Spleen (tissue), 11 donors: ENCODE measurements at regions not wholly inside any gene's neighbourhood (a gene's known extent, or its start where the extent isn't known, plus 50 kb on each side); places are given as distances from the start of the nearest gene placed in this dataset.

Experiments used
- DNase-seq: peaks from one replicate; pipeline ENCODE4 v3.0.0-alpha.2; 2020
- H3K27ac ChIP-seq, 8 donors: fragments of 200-600 bp; sonication (generic) in 7 of 8; 1 replicate in 4 of 8; 2 replicates in 4 of 8; pipeline versions ENCODE4 v1.5.0 to v1.8.0; 2016 to 2021; ENCODE audit warnings: inconsistent platforms in 4 of 8, mild to moderate bottlenecking in 4 of 8, moderate library complexity in 1 of 8
- H3K27me3 ChIP-seq, 7 donors: fragments of 200-600 bp; sonication (generic) in 6 of 7; replicated peaks in 1 of 7; 1 replicate in 4 of 7; 2 replicates in 3 of 7; pipeline versions ENCODE4 v1.5.0 to v1.8.0; 2016 to 2021; ENCODE audit warnings: inconsistent platforms in 3 of 7, mild to moderate bottlenecking in 1 of 7
- H3K36me3 ChIP-seq, 6 donors: fragments of 200-600 bp; sonication (generic) in 5 of 6; 1 replicate in 4 of 6; 2 replicates in 2 of 6; pipeline versions ENCODE4 v1.5.0 to v1.8.0; 2016 to 2021; ENCODE audit warnings: inconsistent platforms in 2 of 6
- H3K4me1 ChIP-seq, 6 donors: fragments of 200-600 bp; sonication (generic) in 5 of 6; 1 replicate in 3 of 6; 2 replicates in 3 of 6; pipeline versions ENCODE4 v1.5.0 to v1.8.0; 2016 to 2021; ENCODE audit warnings: inconsistent platforms in 3 of 6
- H3K4me3 ChIP-seq, 8 donors: fragments of 200-600 bp; sonication (generic) in 7 of 8; 1 replicate in 4 of 8; 2 replicates in 4 of 8; pipeline versions ENCODE4 v1.5.0 to v1.8.0; 2016 to 2021; ENCODE audit warnings: inconsistent platforms in 4 of 8, mild to moderate bottlenecking in 4 of 8, moderate library complexity in 2 of 8
- H3K9me3 ChIP-seq, 8 donors: fragments of 200-600 bp; sonication (generic) in 7 of 8; 1 replicate in 4 of 8; 2 replicates in 4 of 8; pipeline versions ENCODE4 v1.5.0 to v1.8.0; 2016 to 2021; ENCODE audit warnings: inconsistent platforms in 4 of 8
- CTCF ChIP-seq, 11 experiments: fragments of 200-600 bp in 7 of 11; fragments of 450-650 bp in 4 of 11; sonication (generic) in 4 of 11; IDR thresholded peaks in 8 of 11; conservative IDR thresholded peaks in 3 of 11; 1 replicate in 7 of 11; 2 replicates in 4 of 11; pipeline versions ENCODE4 v1.4.0 to v1.8.0; 2016 to 2021; ENCODE audit warnings: antibody characterized with exemption in 11 of 11, inconsistent platforms in 4 of 11, mild to moderate bottlenecking in 1 of 11
- POLR2A ChIP-seq, 3 donors: fragments of 450-650 bp; IDR thresholded peaks; one replicate each; pipeline ENCODE4 v1.5.1; 2017; ENCODE audit warnings: antibody characterized with exemption in 3 of 3, mild to moderate bottlenecking in 1 of 3
- POLR2AphosphoS5 ChIP-seq, 3 donors: sonication (generic); formaldehyde crosslinking; IDR thresholded peaks; one replicate each; pipeline ENCODE4 v1.5.1; 2017; ENCODE audit warnings: antibody characterized with exemption in 3 of 3
- WGBS, 5 donors: extraction: QIAGEN DNeasy Blood & Tissue Kit in 3 of 5; methylation state at CpG; one replicate each; pipeline versions ENCODE4 v1.1.5 to v1.1.7; 2013 to 2018; 5-methylcytosine and 5-hydroxymethylcytosine counted together
- intact Hi-C: fragments of 100-400 bp; cut with DNase I; formaldehyde crosslinking; loops from one replicate; pipeline ENCODE4 v1.15.0; 2023; ENCODE audit warnings: low total_unique reads
- donor health status: healthy with polysubstance abuse.
- donor health status: DM: no; HTN: no; CAD: no; lungs with moderate emphysema.
- donor health status: DM: no; HTN: no; CAD: no.
- donor health status: Bipolar disorder and iron deficiency.
- donor health status: healthy.
- donor health status: DM: no; HTN: no; CAD: no.
- donor health status: DM: yes; HTN: yes; CAD: no.

GRCh38 chr21:41032541-41032940, 135.4 kb upstream of the BACE2 start:
- H3K9me3 ChIP-seq = no peaks in the 10 kb centered on the region
- WGBS, 5 donors = 77 to 83% (median 78%) methylated on average over 1 of the region's 1 CpG
- intact Hi-C loops = no loop called here
- H3K4me1 ChIP-seq = no peaks in the 10 kb centered on the region
- H3K36me3 ChIP-seq = no peaks in the 10 kb centered on the region
- TF ChIP-seq POLR2A (IDR thresholded peaks at IDR 0.05) (no peak), POLR2AphosphoS5 (IDR thresholded peaks at IDR 0.05) (no peak), CTCF (IDR thresholded peaks at IDR 0.05 in 8 of 11, conservative IDR thresholded peaks at IDR 0.05 in 3 of 11) (no peak)
- no peak overlapping the region for H3K27ac ChIP-seq
- H3K4me3 ChIP-seq = no peak overlapping the region
- peaks cover 0 to 15% (median 0%) of the 10 kb centered on the region in 7 donors for H3K27me3 ChIP-seq
- DNase-seq = no peak

- H3K27me3 ChIP-seq = peaks cover 0 to 10% (median 0%) of the 10 kb centered on the region in 7 donors
- no peaks in the 10 kb centered on the region for H3K9me3 ChIP-seq
- TF ChIP-seq POLR2AphosphoS5 (IDR thresholded peaks at IDR 0.05) (no peak), CTCF (IDR thresholded peaks at IDR 0.05 in 8 of 11, conservative IDR thresholded peaks at IDR 0.05 in 3 of 11) (no peak), POLR2A (IDR thresholded peaks at IDR 0.05) (no peak)
- no peak for DNase-seq
- no peak overlapping the region for H3K27ac ChIP-seq
- H3K36me3 ChIP-seq = no peaks in the 10 kb centered on the region
- intact Hi-C loops = no loop called here
- H3K4me1 ChIP-seq = no peaks in the 10 kb centered on the region
- WGBS, 5 donors = 78 to 90% (median 89%) methylated on average over 6 of the region's 6 CpGs
- no peak overlapping the region for H3K4me3 ChIP-seq
Observed at GRCh38 chr21:41037212-41037611, 130.7 kb upstream of the BACE2 start.

GRCh38 chr21:41037936-41038335, 130.0 kb upstream of the BACE2 start:
- Histone ChIP-seq H3K4me3 (no peak overlapping the region), H3K9me3 (no peaks in the 10 kb centered on the region), H3K4me1 (no peaks in the 10 kb centered on the region), H3K27ac (no peak overlapping the region), H3K27me3 (peaks cover 0 to 3% (median 0%) of the 10 kb centered on the region in 7 donors), H3K36me3 (no peaks in the 10 kb centered on the region)
- no peak for TF ChIP-seq CTCF (IDR thresholded peaks at IDR 0.05 in 8 of 11, conservative IDR thresholded peaks at IDR 0.05 in 3 of 11)
- intact Hi-C loops = no loop called here
- 91 to 96% (median 94%) methylated on average over 1 of the region's 1 CpG for WGBS, 5 donors
- no peak for DNase-seq

- WGBS, 5 donors = 50 to 80% (median 63%) methylated on average over 2 of the region's 2 CpGs
- intact Hi-C loops = no loop called here
- H3K27me3 ChIP-seq = peaks cover 0 to 8% (median 0%) of the 10 kb centered on the region in 7 donors
- no peak overlapping the region for H3K27ac ChIP-seq
- H3K4me1 ChIP-seq = no peaks in the 10 kb centered on the region
- TF ChIP-seq CTCF (IDR thresholded peaks at IDR 0.05 in 8 of 11, conservative IDR thresholded peaks at IDR 0.05 in 3 of 11) (no peak), POLR2A (IDR thresholded peaks at IDR 0.05) (no peak), POLR2AphosphoS5 (IDR thresholded peaks at IDR 0.05) (no peak)
- H3K4me3 ChIP-seq = no peak overlapping the region
- no peaks in the 10 kb centered on the region for H3K36me3 ChIP-seq
- DNase-seq = no peak
- H3K9me3 ChIP-seq = no peaks in the 10 kb centered on the region
Observed at GRCh38 chr21:41043014-41043413, 124.9 kb upstream of the BACE2 start.
